ENCODE measurements at regions not wholly inside any gene's neighbourhood (a gene's known extent, or its start where the extent isn't known, plus 50 kb on each side); places are given as distances from the start of the nearest gene placed in this dataset.

GRCh38 chr2:196530910-196531309, 108.6 kb upstream of the CCDC150 start:
- no peak for DNase-seq (ENCODE audit: low read depth)

- no peak for DNase-seq (ENCODE audit: low read depth)
These were observed 105.6 kb upstream of the CCDC150 start for GRCh38 chr2:196533772-196534397.

- no peak for DNase-seq (ENCODE audit: low read depth)
These were observed 105.0 kb upstream of the CCDC150 start for GRCh38 chr2:196534495-196534894.

- DNase-seq (ENCODE audit: low read depth): no peak
These were observed 104.5 kb upstream of the CCDC150 start for GRCh38 chr2:196535061-196535460.

GRCh38 chr2:196535742-196536141, 103.8 kb upstream of the CCDC150 start:
- DNase-seq (ENCODE audit: low read depth): no peak

GRCh38 chr2:196537311-196537710, 102.2 kb upstream of the CCDC150 start:
- DNase-seq (ENCODE audit: low read depth): no peak

- DNase-seq (ENCODE audit: low read depth): no peak
These were observed 101.3 kb upstream of the CCDC150 start for GRCh38 chr2:196538189-196538588.

- DNase-seq (ENCODE audit: low read depth): no peak
These were observed 100.9 kb upstream of the CCDC150 start for GRCh38 chr2:196538646-196539045.

- no peak for DNase-seq (ENCODE audit: low read depth)
These were observed 94.5 kb upstream of the CCDC150 start for GRCh38 chr2:196544906-196545433.

- no peak for DNase-seq (ENCODE audit: low read depth)
These were observed 93.2 kb upstream of the CCDC150 start for GRCh38 chr2:196546151-196546919.

- DNase-seq (ENCODE audit: low read depth): no peak
These were observed 90.5 kb upstream of the CCDC150 start for GRCh38 chr2:196549052-196549451.

GRCh38 chr2:196551014-196551413, 88.5 kb upstream of the CCDC150 start:
- no peak for DNase-seq (ENCODE audit: low read depth)

GRCh38 chr2:196555161-196555560, 84.4 kb upstream of the CCDC150 start:
- no peak for DNase-seq (ENCODE audit: low read depth)

GRCh38 chr2:196555726-196556125, 83.8 kb upstream of the CCDC150 start:
- DNase-seq (ENCODE audit: low read depth): no peak

GRCh38 chr2:196558497-196558896, 81.0 kb upstream of the CCDC150 start:
- DNase-seq (ENCODE audit: low read depth): no peak

GRCh38 chr2:196563876-196564275, 75.6 kb upstream of the CCDC150 start:
- DNase-seq (ENCODE audit: low read depth): no peak

- no peak for DNase-seq (ENCODE audit: low read depth)
These were observed 74.3 kb upstream of the CCDC150 start for GRCh38 chr2:196565106-196565765.

GRCh38 chr2:196565982-196566381, 73.5 kb upstream of the CCDC150 start:
- DNase-seq (ENCODE audit: low read depth): no peak

GRCh38 chr2:196566961-196567666, 72.4 kb upstream of the CCDC150 start:
- no peak for DNase-seq (ENCODE audit: low read depth)

- no peak for DNase-seq (ENCODE audit: low read depth)
These were observed 71.0 kb upstream of the CCDC150 start for GRCh38 chr2:196568506-196568905.

- DNase-seq (ENCODE audit: low read depth): no peak
These were observed 54.6 kb upstream of the CCDC150 start for GRCh38 chr2:196584903-196585302.

- no peak for DNase-seq (ENCODE audit: low read depth)
These were observed 53.0 kb upstream of the CCDC150 start for GRCh38 chr2:196586511-196586991.
